Calu3 (cell line): ENCODE measurements at regions not wholly inside any gene's neighbourhood (a gene's known extent, or its start where the extent isn't known, plus 50 kb on each side); places are given as distances from the start of the nearest gene placed in this dataset.

Source experiments
- BruUV-seq: library from RNA; stranded (reverse); fragments of 400-500 nt; replicated peaks from 2 replicates; lab custom pipeline; 2021; lab: Mats Ljungman, UMichigan
- CTCF ChIA-PET: fragments of 300-600 bp; sonication (Branson Sonifier 250); formaldehyde crosslinking; loops from one replicate; lab custom pipeline; 2022; ENCODE audit warnings: antibody characterized with exemption; lab: Charles Lee
- DNase-seq: peaks from one replicate; pipeline ENCODE4 v3.0.0; 2022
- H3K27ac Mint-ChIP-seq: one replicate; pipeline ENCODE4 v1.8.0; 2022; ENCODE audit warnings: mixed read lengths; ENCODE audit not compliant: unreplicated experiment
- H3K27me3 Mint-ChIP-seq: one replicate; pipeline ENCODE4 v1.8.0; 2022; ENCODE audit warnings: mixed read lengths; ENCODE audit not compliant: unreplicated experiment
- H3K36me3 Mint-ChIP-seq: one replicate; pipeline ENCODE4 v1.8.0; 2022; ENCODE audit warnings: mild to moderate bottlenecking, moderate library complexity, mixed read lengths; ENCODE audit not compliant: insufficient read depth, unreplicated experiment
- H3K4me1 Mint-ChIP-seq: one replicate; pipeline ENCODE4 v1.8.0; 2022; ENCODE audit warnings: mild to moderate bottlenecking, low read depth, mixed read lengths; ENCODE audit not compliant: unreplicated experiment
- H3K4me3 Mint-ChIP-seq: one replicate; pipeline ENCODE4 v1.8.0; 2022; ENCODE audit warnings: mild to moderate bottlenecking, low read depth, moderate library complexity, mixed read lengths; ENCODE audit not compliant: unreplicated experiment
- H3K9me3 Mint-ChIP-seq: one replicate; pipeline ENCODE4 v1.8.0; 2022; ENCODE audit warnings: low read depth, mixed read lengths; ENCODE audit not compliant: unreplicated experiment
- CTCF ChIP-seq: fragments of 200-600 bp; IDR thresholded peaks from one replicate; pipeline ENCODE4 v1.8.0; 2022; ENCODE audit warnings: antibody characterized with exemption; ENCODE audit not compliant: unreplicated experiment
- intact Hi-C: fragments of 100-400 bp; cut with micrococcal nuclease; formaldehyde crosslinking; loops from one replicate; pipeline ENCODE4 v1.10.0; 2022; ENCODE audit not compliant: unreplicated experiment

- no peak for TF ChIP-seq CTCF
- CTCF ChIA-PET: no interaction called here
- intact Hi-C loops: no loop called here
- DNase-seq: no peak
- Mint-ChIP-seq H3K27ac (no peak overlapping the region), H3K27me3 (no peaks in the 10 kb centered on the region), H3K4me1 (peaks cover 43% of the 10 kb centered on the region), H3K9me3 (no peaks in the 10 kb centered on the region), H3K36me3 (peaks cover 5% of the 10 kb centered on the region), H3K4me3 (no peak overlapping the region)
- BruUV-seq: no TSS peak
Measured at GRCh38 chr1:47551971-47552528, 114.2 kb downstream of the FOXD2 start.

DNA sequence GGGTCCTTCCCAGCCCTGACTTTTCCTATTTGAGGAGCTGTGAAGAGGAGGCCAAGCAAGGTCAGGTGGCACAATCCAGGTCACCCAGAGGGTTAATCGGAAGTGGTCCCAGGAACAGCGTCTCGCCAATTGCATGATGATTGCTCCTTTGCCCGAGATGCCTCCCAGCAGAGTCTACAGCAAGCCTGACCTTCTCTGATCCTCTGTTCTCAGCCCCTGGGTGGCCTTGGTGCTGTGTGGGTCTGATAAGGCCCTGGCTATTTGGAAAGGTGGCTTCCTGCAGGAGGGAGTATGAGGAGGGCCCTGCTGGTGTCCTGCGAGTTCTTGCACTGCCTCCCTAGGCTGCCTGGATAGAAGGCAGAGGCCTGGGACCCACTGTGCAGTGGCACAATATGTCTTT, 116.2 kb downstream of the FOXD2 start:
- intact Hi-C loops: no loop called here
- no TSS peak for BruUV-seq
- Mint-ChIP-seq H3K27me3 (no peaks in the 10 kb centered on the region), H3K27ac (no peak overlapping the region), H3K4me1 (peaks cover 64% of the 10 kb centered on the region), H3K4me3 (no peak overlapping the region), H3K36me3 (peaks cover 14% of the 10 kb centered on the region), H3K9me3 (no peaks in the 10 kb centered on the region)
- no peak for DNase-seq
- CTCF ChIA-PET: no interaction called here
- no peak for TF ChIP-seq CTCF

GRCh38 chr1:47554901-47555300, 117.1 kb downstream of the FOXD2 start:
- intact Hi-C loops: no loop called here
- H3K27me3 Mint-ChIP-seq: no peaks in the 10 kb centered on the region
- peaks cover 68% of the 10 kb centered on the region for H3K4me1 Mint-ChIP-seq
- BruUV-seq: no TSS peak
- no peak overlapping the region for H3K4me3 Mint-ChIP-seq
- DNase-seq: no peak
- TF ChIP-seq CTCF: no peak
- CTCF ChIA-PET: interaction anchor here (0.9 to 1.0 kb wide), 2 partner anchors 9 to 15 kb away, joined by 3 to 5 read pairs; no protein-coding TSS in a partner anchor
- H3K36me3 Mint-ChIP-seq: peaks cover 15% of the 10 kb centered on the region
- peak overlapping the region; percentile 72 for H3K27ac Mint-ChIP-seq
- H3K9me3 Mint-ChIP-seq: no peaks in the 10 kb centered on the region

DNA sequence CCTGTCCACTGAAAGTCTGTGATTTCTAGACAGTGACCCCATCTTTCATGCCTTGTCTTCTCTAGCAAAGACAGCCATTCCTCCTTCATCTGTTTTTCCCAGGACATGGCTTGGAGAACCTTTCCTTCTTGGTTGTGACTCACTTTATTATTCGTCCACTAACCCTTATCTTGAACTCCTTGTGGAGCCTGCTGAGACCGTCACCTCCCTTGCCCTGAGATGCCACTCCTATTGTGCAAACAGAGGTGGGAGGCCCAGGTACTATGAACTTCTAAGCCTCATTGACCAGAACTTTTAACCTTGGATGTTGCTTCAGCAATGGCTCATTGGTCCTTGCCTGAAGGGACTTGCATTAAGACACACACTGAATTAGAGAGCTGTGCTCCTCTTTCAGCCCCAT, 117.5 kb downstream of the FOXD2 start:
- no TSS peak for BruUV-seq
- Mint-ChIP-seq H3K36me3 (peaks cover 15% of the 10 kb centered on the region), H3K9me3 (no peaks in the 10 kb centered on the region), H3K4me1 (peaks cover 68% of the 10 kb centered on the region), H3K27me3 (no peaks in the 10 kb centered on the region), H3K27ac (peak overlapping the region; percentile 72), H3K4me3 (no peak overlapping the region)
- no peak for TF ChIP-seq CTCF
- peak; percentile 40 for DNase-seq
- CTCF ChIA-PET: interaction anchor here (0.7 to 1.0 kb wide), 3 partner anchors 9 to 15 kb away, joined by 3 to 5 read pairs (median 3); no protein-coding TSS in a partner anchor
- intact Hi-C loops: no loop called here
